OCI-LY1 (cell line): ENCODE measurements at regions not wholly inside any gene's neighbourhood (a gene's known extent, or its start where the extent isn't known, plus 50 kb on each side); places are given as distances from the start of the nearest gene placed in this dataset.

Experiments
- H2AFZ ChIP-seq: fragments of 200-600 bp; sonication (generic), shearing (Covaris generic); 2 replicates; pipeline ENCODE4 v1.6.0; 2014; ENCODE audit warnings: antibody characterized with exemption, mild to moderate bottlenecking, low read length
- H3F3A ChIP-seq: fragments of 200-600 bp; sonication (generic), shearing (Covaris generic); 2 replicates; pipeline ENCODE4 v1.6.0; 2014; ENCODE audit warnings: mild to moderate bottlenecking, antibody characterized with exemption, low read length, moderate library complexity; ENCODE audit not compliant: insufficient read depth
- H3K27ac ChIP-seq: fragments of 200-600 bp; sonication (generic); 2 replicates; pipeline ENCODE4 v1.5.1; 2014; ENCODE audit warnings: low read length, mixed run types, mild to moderate bottlenecking, low read depth; ENCODE audit not compliant: poor library complexity, severe bottlenecking
- H3K27me3 ChIP-seq: fragments of 200-600 bp; sonication (generic); 2 replicates; pipeline ENCODE4 v1.6.0; 2014; ENCODE audit warnings: antibody characterized with exemption, mild to moderate bottlenecking, low read length, moderate library complexity; ENCODE audit not compliant: insufficient read depth
- H3K36me3 ChIP-seq: fragments of 200-600 bp; sonication (generic); 2 replicates; pipeline ENCODE4 v1.6.1; 2014; ENCODE audit warnings: mild to moderate bottlenecking, antibody characterized with exemption, low read length, moderate library complexity, mixed read lengths; ENCODE audit not compliant: insufficient read depth
- H3K4me1 ChIP-seq: fragments of 200-600 bp; sonication (generic); 2 replicates; pipeline ENCODE4 v1.5.1; 2014; ENCODE audit warnings: mild to moderate bottlenecking, low read length, moderate library complexity; ENCODE audit not compliant: insufficient read depth, severe bottlenecking
- H3K4me2 ChIP-seq: fragments of 200-600 bp; sonication (generic), shearing (Covaris generic); 2 replicates; pipeline ENCODE4 v1.6.1; 2014; ENCODE audit warnings: low read length
- H3K4me3 ChIP-seq: fragments of 200-600 bp; sonication (generic); 2 replicates; pipeline ENCODE4 v1.5.1; 2014; ENCODE audit warnings: low read length, low read depth, mild to moderate bottlenecking, mixed read lengths; ENCODE audit not compliant: poor library complexity, severe bottlenecking
- H3K79me2 ChIP-seq: fragments of 200-600 bp; shearing (Covaris generic); 2 replicates; pipeline ENCODE4 v1.6.1; 2016; ENCODE audit warnings: mixed run types, low read length, mixed read lengths; ENCODE audit not compliant: insufficient read depth
- H3K9ac ChIP-seq: fragments of 200-600 bp; sonication (generic), shearing (Covaris generic); 2 replicates; pipeline ENCODE4 v1.6.1; 2014; ENCODE audit warnings: mild to moderate bottlenecking, low read length, mixed read lengths
- H3K9me2 ChIP-seq: fragments of 200-600 bp; sonication (generic), shearing (Covaris generic); 2 replicates; pipeline ENCODE4 v1.6.1; 2014; ENCODE audit warnings: low read depth, mild to moderate bottlenecking, low read length, mixed read lengths
- H3K9me3 ChIP-seq: fragments of 200-600 bp; shearing (Covaris generic); 2 replicates; pipeline ENCODE4 v1.6.1; 2014; ENCODE audit warnings: low read length, mixed read lengths
- H4K20me1 ChIP-seq: fragments of 200-600 bp; sonication (generic), shearing (Covaris generic); 2 replicates; pipeline ENCODE4 v1.6.0; 2016; ENCODE audit warnings: mild to moderate bottlenecking, low read length; ENCODE audit not compliant: insufficient read depth
- EZH2 ChIP-seq: fragments of 200-600 bp; sonication (generic), shearing (Covaris generic); IDR thresholded peaks from 2 replicates; pipeline ENCODE4 v1.8.0; 2017; ENCODE audit warnings: borderline replicate concordance, mixed run types, mild to moderate bottlenecking, antibody characterized with exemption, low read length, moderate library complexity, mixed read lengths
- TF ChIP-seq, protein P1 (sequence below): fragments of 200-600 bp; sonication (generic), shearing (Covaris generic); IDR thresholded peaks from 2 replicates; pipeline ENCODE4 v1.5.1; 2017; ENCODE audit warnings: mild to moderate bottlenecking, antibody characterized with exemption, low read length, moderate library complexity, mixed read lengths

DNA sequence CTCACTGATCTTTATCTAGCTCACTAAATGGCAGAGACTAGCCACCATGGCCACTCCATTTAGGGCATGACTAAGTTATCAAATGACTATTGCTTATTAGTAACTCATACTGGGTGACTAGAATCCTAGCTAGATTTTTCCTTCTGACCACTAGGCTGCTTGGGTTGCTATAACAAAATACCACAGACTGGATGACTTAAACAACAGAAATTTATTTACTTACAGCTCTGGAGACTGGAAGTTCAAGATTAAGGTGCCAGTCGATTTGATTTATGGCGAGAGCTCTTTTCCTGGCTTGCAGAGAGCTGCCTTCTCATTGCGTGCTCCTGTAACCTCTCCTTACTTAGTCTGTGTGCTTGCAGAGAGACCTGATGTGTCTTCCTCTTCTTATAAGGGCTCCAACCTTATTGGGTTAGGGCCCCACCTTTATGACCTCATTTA lies 55.0 kb upstream of the APC start:
- Histone ChIP-seq H4K20me1 (no peaks in the 10 kb centered on the region), H3K36me3 (no peaks in the 10 kb centered on the region), H3K4me1 (no peaks in the 10 kb centered on the region), H2AFZ (no peak overlapping the region), H3K4me2 (no peak overlapping the region), H3K27me3 (no peaks in the 10 kb centered on the region), H3F3A (no peaks in the 10 kb centered on the region), H3K9me2 (no peaks in the 10 kb centered on the region), H3K9ac (no peak overlapping the region), H3K9me3 (no peaks in the 10 kb centered on the region), H3K27ac (no peak overlapping the region), H3K79me2 (no peaks in the 10 kb centered on the region), H3K4me3 (no peak overlapping the region)
- TF ChIP-seq, protein P1, sequence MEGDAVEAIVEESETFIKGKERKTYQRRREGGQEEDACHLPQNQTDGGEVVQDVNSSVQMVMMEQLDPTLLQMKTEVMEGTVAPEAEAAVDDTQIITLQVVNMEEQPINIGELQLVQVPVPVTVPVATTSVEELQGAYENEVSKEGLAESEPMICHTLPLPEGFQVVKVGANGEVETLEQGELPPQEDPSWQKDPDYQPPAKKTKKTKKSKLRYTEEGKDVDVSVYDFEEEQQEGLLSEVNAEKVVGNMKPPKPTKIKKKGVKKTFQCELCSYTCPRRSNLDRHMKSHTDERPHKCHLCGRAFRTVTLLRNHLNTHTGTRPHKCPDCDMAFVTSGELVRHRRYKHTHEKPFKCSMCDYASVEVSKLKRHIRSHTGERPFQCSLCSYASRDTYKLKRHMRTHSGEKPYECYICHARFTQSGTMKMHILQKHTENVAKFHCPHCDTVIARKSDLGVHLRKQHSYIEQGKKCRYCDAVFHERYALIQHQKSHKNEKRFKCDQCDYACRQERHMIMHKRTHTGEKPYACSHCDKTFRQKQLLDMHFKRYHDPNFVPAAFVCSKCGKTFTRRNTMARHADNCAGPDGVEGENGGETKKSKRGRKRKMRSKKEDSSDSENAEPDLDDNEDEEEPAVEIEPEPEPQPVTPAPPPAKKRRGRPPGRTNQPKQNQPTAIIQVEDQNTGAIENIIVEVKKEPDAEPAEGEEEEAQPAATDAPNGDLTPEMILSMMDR = no peak
- no peak for TF ChIP-seq EZH2

DNA sequence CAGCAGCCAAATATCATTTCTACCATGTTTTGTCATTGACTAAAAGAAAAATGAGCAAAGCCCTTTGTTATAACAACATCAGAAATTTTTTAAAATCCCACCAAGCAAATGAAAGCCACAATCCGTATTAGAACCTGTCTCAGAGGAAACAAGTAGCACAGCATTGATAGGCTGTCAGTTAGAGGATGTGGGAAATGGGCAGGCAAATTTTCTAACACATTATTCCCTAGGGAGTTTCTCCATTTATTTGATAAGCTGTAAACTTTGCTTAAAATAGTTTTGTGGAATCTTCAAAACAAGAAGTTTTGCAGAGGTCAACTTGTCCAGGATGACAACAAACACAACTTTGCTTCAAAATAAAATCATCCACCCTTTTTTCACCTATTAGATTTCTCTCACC lies 53.6 kb upstream of the APC start:
- Histone ChIP-seq H3K36me3 (no peaks in the 10 kb centered on the region), H3K79me2 (no peaks in the 10 kb centered on the region), H3F3A (no peaks in the 10 kb centered on the region), H3K9ac (no peak overlapping the region), H3K9me3 (no peaks in the 10 kb centered on the region), H3K4me2 (no peak overlapping the region), H3K27ac (no peak overlapping the region), H3K9me2 (no peaks in the 10 kb centered on the region), H3K4me1 (no peaks in the 10 kb centered on the region), H4K20me1 (no peaks in the 10 kb centered on the region), H2AFZ (no peak overlapping the region), H3K27me3 (no peaks in the 10 kb centered on the region), H3K4me3 (no peak overlapping the region)
- TF ChIP-seq, protein P1 = no peak
- TF ChIP-seq EZH2 = no peak

DNA sequence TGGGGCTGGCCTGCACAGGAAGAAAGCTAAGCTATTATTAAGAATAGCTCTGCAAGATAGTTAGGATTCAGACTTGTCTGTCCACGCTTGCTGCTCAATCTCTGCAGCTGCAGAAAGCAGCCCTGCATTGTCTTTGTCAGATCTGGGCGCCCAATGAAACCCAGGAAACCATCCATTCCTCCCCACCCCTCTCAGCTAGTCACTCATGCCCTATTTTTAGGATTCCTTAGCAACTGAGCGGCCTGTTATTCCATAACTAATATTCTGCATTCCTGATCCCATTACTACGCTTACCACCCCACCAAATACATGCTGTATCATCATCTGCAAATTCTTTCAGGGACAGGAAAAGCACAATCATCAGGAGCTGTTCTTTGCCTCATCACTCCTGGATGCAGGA lies 52.9 kb upstream of the APC start:
- no peaks in the 10 kb centered on the region for H3K27me3 ChIP-seq
- H3K36me3 ChIP-seq = no peaks in the 10 kb centered on the region
- no peak overlapping the region for H3K4me2 ChIP-seq
- TF ChIP-seq, protein P1 = no peak
- TF ChIP-seq EZH2 = no peak
- H3K27ac ChIP-seq = no peak overlapping the region
- H3K4me1 ChIP-seq = no peaks in the 10 kb centered on the region
- no peaks in the 10 kb centered on the region for H3K79me2 ChIP-seq
- no peaks in the 10 kb centered on the region for H3F3A ChIP-seq
- no peaks in the 10 kb centered on the region for H3K9me3 ChIP-seq
- H3K9ac ChIP-seq = no peak overlapping the region
- H3K9me2 ChIP-seq = no peaks in the 10 kb centered on the region
- no peaks in the 10 kb centered on the region for H4K20me1 ChIP-seq
- no peak overlapping the region for H3K4me3 ChIP-seq
- H2AFZ ChIP-seq = no peak overlapping the region
